ENCODE measurements at regions not wholly inside any gene's neighbourhood (a gene's known extent, or its start where the extent isn't known, plus 50 kb on each side); places are given as distances from the start of the nearest gene placed in this dataset.

DNA sequence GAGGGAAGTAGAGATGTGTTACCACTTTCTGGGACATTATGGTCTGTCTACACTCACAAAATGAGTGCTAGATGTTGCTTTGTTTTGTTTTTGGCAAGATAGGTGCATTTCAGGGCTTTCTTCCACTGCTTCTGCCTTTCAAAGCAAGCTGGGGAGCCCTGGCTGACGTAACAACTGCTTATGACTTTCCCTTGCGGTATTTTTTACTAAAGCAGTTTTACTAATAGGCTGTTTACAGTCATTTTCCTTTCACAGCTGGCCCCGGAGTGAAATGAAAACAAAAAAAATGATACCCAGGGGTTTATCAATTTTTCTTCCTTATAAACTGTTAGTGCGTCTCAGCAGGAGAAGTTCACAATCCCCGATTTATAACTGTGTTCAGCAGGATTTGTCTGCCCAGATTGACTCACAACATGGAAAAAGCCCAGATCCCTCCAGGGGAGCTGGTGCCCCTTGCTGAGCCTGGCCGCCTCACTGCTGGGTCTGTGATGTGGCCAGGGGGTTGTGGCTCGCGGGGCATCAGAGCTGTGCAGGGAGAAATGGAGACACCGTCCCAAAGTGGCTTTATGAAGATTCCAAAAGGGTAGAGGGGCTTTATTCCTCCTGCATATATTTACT is 184.4 kb upstream of the HS3ST3A1 start:
- TF ChIP-seq, protein P1, sequence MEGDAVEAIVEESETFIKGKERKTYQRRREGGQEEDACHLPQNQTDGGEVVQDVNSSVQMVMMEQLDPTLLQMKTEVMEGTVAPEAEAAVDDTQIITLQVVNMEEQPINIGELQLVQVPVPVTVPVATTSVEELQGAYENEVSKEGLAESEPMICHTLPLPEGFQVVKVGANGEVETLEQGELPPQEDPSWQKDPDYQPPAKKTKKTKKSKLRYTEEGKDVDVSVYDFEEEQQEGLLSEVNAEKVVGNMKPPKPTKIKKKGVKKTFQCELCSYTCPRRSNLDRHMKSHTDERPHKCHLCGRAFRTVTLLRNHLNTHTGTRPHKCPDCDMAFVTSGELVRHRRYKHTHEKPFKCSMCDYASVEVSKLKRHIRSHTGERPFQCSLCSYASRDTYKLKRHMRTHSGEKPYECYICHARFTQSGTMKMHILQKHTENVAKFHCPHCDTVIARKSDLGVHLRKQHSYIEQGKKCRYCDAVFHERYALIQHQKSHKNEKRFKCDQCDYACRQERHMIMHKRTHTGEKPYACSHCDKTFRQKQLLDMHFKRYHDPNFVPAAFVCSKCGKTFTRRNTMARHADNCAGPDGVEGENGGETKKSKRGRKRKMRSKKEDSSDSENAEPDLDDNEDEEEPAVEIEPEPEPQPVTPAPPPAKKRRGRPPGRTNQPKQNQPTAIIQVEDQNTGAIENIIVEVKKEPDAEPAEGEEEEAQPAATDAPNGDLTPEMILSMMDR (IDR thresholded peaks at IDR 0.05): no peak
- TF ChIP-seq POLR2AphosphoS5 (IDR thresholded peaks at IDR 0.05): no peak
- TF ChIP-seq POLR2A (IDR thresholded peaks at IDR 0.05): no peak
